MG63 (cell line): ENCODE measurements at regions not wholly inside any gene's neighbourhood (a gene's known extent, or its start where the extent isn't known, plus 50 kb on each side); places are given as distances from the start of the nearest gene placed in this dataset.
"Not testable (repeated sequence)": the region's sequence is repeated elsewhere in the genome, so short reads cannot be mapped to it uniquely, and the experiment has no call there.

Experiments used
- DNase-seq: peaks from one replicate; pipeline ENCODE4 v3.0.0-alpha.2; 2020
- H3K27me3 ChIP-seq: fragments of 250-450 bp; sonication (Bioruptor Pico); 2 replicates; pipeline ENCODE4 v1.5.1; 2020; ENCODE audit warnings: mild to moderate bottlenecking, moderate library complexity
- H3K36me3 ChIP-seq: fragments of 250-450 bp; sonication (Bioruptor Pico); 2 replicates; pipeline ENCODE4 v1.5.1; 2020; ENCODE audit warnings: mild to moderate bottlenecking, moderate library complexity
- H3K4me3 ChIP-seq: fragments of 250-450 bp; sonication (Bioruptor Pico); 2 replicates; pipeline ENCODE4 v1.5.1; 2020; ENCODE audit warnings: mild to moderate bottlenecking, moderate library complexity
- H3K9me3 ChIP-seq: fragments of 250-450 bp; sonication (Bioruptor Pico); 2 replicates; pipeline ENCODE4 v1.5.1; 2020; ENCODE audit warnings: mild to moderate bottlenecking, moderate library complexity

DNA sequence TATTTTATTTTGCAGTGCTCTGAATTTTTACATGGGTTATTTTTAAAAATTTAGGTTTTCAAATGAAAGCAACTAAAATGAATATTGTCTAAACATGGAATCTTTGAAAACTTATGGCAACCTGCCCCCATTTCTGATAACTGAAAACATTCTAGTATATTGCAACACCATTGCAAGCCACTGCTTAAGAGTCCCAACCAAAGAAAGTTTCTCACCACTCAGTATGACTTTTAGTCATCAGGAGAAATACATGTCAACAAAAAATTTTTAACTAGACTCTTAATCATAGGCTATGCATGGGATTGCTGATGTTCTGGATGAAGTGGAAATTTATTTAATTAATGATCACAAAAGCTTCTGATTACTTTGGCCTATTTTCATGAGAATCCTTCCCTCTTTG is 112.1 kb downstream of the TNFSF18 start:
- Histone ChIP-seq H3K27me3 (no peaks in the 10 kb centered on the region), H3K4me3 (no peak overlapping the region), H3K36me3 (no peaks in the 10 kb centered on the region), H3K9me3 (peaks cover 2% of the 10 kb centered on the region; the same call in 1 of the 2 replicates)
- no peak for DNase-seq

DNA sequence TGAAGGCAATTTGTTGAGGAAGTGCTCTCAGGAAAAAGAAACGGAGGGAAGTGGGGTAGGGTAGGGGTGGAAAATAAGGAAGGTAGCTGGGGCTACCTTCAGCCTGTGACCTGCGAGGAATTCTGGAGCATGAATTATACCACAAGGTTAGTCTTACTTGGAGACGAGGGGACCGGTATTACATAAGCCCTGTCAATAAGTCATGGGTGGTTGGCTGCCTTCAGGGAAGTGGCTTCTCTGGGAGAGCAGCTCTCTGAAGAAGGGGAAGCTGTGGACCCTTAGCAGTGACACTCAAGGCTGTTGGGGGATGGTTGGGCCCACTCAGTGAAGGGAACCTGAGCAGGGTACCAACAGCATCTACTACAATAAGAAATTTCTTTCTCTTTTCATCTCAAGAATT is 111.3 kb downstream of the TNFSF18 start:
- no peaks in the 10 kb centered on the region for H3K36me3 ChIP-seq
- no peaks in the 10 kb centered on the region for H3K27me3 ChIP-seq
- H3K4me3 ChIP-seq = no peak overlapping the region
- peaks cover 2% of the 10 kb centered on the region; the same call in 1 of the 2 replicates for H3K9me3 ChIP-seq
- no peak for DNase-seq

DNA sequence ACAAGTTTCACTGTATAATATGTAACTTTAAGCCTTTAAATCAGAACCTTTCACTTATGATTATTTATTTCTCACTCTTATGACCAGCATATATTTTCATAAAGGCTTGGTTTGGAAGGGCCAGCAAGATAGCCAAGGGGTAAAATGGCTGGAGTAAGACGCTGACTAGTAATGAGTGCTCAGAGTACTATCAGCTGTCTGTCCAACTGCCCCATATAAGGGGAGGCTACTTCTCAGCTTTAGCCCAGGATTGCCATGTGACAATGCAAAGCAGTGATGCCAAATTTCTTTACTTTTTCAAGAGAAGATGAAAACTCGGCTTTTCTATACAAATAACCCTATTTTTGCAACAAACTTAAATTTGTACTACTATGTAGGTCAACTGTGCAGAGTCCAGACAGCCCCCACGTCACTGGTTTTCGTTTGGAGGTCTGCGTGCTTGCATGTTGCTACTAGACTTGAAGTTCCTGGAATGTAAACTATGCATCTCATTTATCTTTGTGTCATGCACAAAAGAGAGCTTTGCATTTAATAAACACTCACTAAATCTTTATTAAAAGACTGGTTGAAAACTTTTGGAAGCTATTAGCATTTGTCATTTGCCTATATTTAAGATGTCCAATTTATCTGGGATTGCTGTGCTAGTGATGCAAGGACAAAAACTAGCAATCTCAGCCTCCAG is 110.4 kb downstream of the TNFSF18 start:
- no peak for DNase-seq
- H3K4me3 ChIP-seq = no peak overlapping the region

DNA sequence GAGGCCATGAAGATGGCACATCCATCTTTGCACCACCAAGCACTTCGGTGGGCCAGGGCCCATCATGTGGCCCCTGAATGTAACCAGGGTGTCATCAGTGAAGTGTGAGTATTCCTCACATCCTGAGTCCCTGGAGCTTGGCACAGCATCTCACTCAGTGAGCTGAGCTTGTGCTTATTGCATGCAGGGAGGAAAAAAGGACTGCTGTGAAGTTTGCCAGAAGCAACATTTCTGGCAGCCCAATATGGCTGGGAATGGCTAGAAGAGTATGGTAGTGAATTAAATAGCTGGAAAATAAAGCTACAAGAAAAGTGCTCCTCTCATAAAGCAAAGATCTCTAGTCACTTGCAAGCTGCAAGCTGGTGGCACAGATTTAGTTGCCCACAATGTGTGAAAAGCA is 109.3 kb downstream of the TNFSF18 start:
- Histone ChIP-seq H3K36me3 (no peaks in the 10 kb centered on the region), H3K4me3 (no peak overlapping the region), H3K9me3 (no peaks in the 10 kb centered on the region; the same call in 1 of the 2 replicates), H3K27me3 (no peaks in the 10 kb centered on the region)
- DNase-seq = no peak

More for the DNA sequence above, 110.4 kb downstream of the TNFSF18 start:
- Histone ChIP-seq H3K36me3 (no peaks in the 10 kb centered on the region), H3K9me3 (no peaks in the 10 kb centered on the region; the same call in 1 of the 2 replicates), H3K27me3 (no peaks in the 10 kb centered on the region)

DNA sequence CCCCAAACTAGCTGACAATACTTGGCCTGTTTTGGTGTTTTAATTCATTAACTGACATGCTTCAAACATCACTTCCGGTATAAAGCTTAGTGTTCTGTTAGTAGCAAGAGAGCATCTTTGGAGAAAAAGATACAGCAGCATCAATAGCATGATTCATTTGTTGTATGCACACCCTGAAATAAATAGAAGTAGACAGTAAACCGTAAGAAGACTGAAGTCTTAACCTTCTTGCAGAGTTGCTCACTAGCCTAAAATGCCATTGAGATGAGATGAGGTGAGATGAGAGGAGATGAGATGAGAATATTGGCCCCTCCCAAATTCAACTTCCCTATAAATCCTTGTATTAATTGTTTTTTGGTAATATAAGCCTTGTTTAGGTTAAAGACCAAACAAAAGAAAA is 108.8 kb downstream of the TNFSF18 start:
- Histone ChIP-seq H3K9me3 (no peaks in the 10 kb centered on the region; the same call in 1 of the 2 replicates), H3K4me3 (no peak overlapping the region), H3K27me3 (no peaks in the 10 kb centered on the region), H3K36me3 (no peaks in the 10 kb centered on the region)
- DNase-seq = no peak

DNA sequence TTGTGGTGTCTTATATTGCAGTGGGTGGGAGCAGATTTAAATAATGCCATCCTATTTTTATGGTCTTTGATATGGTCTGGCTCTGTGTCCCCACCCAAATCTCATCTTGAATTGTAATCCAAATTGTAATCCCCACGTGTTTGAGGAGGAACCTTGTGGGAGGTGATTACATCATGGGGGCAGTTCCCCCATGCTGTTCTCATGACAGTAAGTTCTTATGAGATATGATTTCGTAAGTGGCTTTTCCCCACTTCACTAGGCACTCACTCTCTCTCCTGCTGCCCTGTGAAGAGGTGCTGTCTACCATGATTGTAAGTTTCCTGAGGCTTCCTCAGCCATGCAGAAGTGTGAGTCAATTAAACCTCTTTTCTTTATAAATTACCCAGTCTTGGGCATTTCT is 107.6 kb downstream of the TNFSF18 start:
- not testable (repeated sequence) for DNase-seq

DNA sequence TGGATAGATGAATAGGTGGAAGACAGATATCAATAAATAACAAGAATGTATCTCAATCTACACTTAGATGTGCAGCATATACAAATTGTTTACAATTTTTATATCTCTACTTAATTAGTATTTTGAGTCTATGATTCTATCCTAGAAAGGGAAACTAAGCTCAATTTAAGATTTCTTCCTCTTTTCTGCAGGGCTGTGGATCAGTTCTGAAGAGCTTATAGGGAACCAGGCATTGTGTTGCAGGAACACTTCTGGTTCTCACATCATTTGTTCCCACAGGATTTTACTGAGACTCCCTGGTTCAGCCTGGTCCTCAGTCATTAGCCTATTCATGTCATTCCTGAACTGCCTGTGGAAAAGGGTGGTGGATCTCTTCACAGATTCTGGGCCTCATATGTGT is 105.8 kb downstream of the TNFSF18 start:
- Histone ChIP-seq H3K36me3 (no peaks in the 10 kb centered on the region), H3K9me3 (no peaks in the 10 kb centered on the region; the same call in 1 of the 2 replicates), H3K4me3 (no peak overlapping the region), H3K27me3 (no peaks in the 10 kb centered on the region)
- DNase-seq = no peak

More for the DNA sequence above, 107.6 kb downstream of the TNFSF18 start:
- not testable (repeated sequence) for H3K4me3 ChIP-seq, H3K36me3 ChIP-seq, H3K27me3 ChIP-seq, H3K9me3 ChIP-seq

DNA sequence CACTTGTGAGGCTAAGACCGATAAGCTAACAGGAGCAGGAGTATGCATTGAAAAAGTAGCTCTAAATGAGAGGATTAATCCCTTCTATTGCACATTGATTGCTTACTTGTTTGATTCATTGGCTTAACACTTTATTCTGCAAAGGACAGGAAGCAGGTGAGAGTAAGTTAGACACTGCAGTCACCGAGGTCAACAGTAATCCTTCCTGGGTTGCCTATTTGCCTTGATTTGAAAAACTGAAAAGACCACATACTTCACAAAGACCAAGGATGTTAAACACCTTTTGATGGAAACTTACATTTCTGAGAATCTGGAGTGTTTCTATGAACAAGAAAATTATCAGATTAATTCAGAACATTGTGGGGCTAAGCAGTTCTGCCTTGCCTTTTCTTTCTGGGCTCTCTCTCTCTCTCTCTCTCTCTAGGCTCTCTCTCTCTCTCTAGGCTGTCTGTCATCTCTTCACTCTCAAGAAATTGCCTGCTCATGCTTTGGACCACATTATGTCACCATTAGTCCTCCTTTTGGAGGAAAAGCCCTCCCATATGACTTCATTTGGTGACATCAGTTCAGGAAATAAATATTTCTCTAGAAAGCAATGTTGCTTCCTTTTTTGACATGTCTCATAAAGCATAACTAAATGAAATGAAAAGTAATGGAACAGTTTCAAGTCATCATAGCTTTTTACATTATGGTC is 103.8 kb downstream of the TNFSF18 start:
- no peaks in the 10 kb centered on the region for H3K36me3 ChIP-seq
- H3K27me3 ChIP-seq = no peaks in the 10 kb centered on the region
- H3K9me3 ChIP-seq = no peaks in the 10 kb centered on the region; the same call in 1 of the 2 replicates
- no peak for DNase-seq
- no peak overlapping the region for H3K4me3 ChIP-seq

DNA sequence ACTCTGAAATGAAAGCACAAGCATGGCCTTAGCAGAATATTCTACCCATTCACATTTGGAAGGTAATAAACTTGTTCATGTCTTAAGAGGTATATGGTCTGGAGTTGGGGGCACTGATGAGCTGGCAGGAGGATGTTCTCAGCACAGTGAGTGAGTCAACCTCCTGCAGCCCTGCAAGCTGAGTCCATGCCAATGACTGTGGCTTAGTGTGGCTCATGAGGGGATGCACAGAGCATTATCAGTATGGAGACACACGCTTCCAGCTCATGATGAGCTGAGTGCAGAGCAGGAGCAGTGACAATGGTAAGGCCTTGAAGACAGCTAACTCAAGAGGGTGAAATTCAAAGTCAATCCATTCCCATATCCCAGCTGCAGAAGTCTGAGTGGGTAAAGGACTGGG is 102.3 kb downstream of the TNFSF18 start:
- no peak overlapping the region for H3K4me3 ChIP-seq
- no peaks in the 10 kb centered on the region for H3K9me3 ChIP-seq
- no peaks in the 10 kb centered on the region for H3K27me3 ChIP-seq
- no peaks in the 10 kb centered on the region for H3K36me3 ChIP-seq
- DNase-seq = peak; percentile 92

DNA sequence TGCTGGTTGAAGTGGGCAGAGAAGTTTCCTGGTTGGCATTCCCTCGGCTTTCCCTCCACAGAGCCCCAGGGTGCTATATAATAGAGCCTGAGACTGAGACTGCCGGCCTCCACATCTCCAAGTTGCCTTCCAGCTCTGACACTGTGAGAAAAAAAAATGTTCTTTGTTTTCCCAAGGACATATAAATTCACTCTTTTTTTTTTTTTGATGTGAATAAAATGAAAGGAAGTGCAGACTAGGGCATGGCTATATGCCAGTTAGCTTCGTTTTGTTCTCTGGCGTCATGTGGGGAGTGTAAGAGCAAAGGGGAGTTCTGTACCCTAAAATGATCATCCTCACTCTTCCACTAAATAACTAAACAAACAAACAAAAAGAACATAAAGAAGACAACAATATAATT is 101.6 kb downstream of the TNFSF18 start:
- no peaks in the 10 kb centered on the region for H3K27me3 ChIP-seq
- H3K4me3 ChIP-seq = no peak overlapping the region
- H3K9me3 ChIP-seq = no peaks in the 10 kb centered on the region
- H3K36me3 ChIP-seq = no peaks in the 10 kb centered on the region
- DNase-seq = no peak

DNA sequence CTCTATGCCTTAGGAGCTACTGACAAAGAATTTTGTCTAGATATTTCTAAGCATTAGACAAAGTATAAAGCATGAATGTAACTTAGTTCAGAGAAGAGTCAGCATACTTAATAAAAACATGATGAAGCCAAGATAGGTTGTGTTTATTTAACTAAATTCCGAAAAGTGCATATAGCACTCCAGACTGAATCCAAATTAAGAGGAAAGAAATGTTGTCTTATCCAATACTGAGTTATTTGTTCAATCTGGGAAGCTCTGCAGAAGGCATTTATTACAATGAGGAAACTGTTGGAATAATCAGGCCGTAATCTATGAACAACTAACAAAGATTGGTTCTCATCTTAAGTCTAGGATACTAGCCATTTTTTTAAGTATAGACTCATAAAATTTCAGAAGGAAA is 100.2 kb downstream of the TNFSF18 start:
- H3K9me3 ChIP-seq = no peaks in the 10 kb centered on the region
- H3K4me3 ChIP-seq = no peak overlapping the region
- no peaks in the 10 kb centered on the region for H3K27me3 ChIP-seq
- DNase-seq = no peak
- H3K36me3 ChIP-seq = no peaks in the 10 kb centered on the region

DNA sequence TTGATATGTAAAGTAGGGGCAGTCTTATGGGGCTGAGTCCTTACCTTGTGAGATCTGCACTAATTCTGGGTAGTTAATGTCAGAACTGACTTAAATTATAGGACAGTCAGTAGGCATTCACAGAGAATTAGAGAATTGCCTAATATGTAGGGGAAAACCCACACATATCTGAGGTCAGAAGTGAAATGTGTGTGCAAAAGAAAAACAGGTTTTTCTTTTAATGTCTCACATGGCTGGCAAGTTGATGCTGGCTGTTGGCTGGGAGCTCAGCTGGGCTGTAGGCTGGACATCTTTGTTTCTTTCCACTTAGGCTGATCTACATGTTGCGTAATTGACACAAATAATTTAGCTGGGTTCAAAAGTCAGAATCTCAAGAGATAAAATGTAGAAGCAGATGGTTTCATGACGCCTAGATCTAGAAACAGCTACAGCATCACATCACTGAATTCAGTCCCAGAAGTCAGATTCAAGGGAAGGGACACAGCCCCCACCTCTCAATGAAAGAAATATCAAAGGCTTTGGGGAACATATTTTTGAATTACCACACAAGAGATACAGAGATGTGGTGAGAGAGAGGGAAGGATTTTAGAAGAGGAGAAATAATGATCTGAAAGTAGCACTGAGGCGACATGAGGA is 98.9 kb downstream of the TNFSF18 start:
- H3K4me3 ChIP-seq = no peak overlapping the region
- H3K36me3 ChIP-seq = no peaks in the 10 kb centered on the region
- H3K27me3 ChIP-seq = no peaks in the 10 kb centered on the region
- no peaks in the 10 kb centered on the region for H3K9me3 ChIP-seq
- DNase-seq = no peak

DNA sequence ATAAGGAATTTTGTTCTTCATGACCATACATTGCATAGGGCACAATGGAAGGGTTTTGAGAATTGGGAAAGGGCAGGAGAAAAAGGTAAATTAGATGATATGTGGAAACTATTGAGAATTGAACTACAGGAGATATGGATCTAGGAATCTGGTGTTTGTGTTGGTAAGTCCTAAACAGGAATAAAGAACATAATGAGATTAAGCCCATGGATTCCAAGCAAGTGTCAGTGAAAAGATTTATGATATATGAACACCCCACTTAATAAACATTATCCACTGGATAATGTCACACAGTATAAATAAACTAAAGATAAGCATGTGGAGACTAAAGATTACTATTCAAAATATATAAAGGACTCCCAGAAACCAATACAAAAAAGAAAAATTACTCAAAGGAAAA is 98.2 kb downstream of the TNFSF18 start:
- Histone ChIP-seq H3K27me3 (no peaks in the 10 kb centered on the region), H3K9me3 (no peaks in the 10 kb centered on the region), H3K4me3 (no peak overlapping the region), H3K36me3 (no peaks in the 10 kb centered on the region)
- no peak for DNase-seq

DNA sequence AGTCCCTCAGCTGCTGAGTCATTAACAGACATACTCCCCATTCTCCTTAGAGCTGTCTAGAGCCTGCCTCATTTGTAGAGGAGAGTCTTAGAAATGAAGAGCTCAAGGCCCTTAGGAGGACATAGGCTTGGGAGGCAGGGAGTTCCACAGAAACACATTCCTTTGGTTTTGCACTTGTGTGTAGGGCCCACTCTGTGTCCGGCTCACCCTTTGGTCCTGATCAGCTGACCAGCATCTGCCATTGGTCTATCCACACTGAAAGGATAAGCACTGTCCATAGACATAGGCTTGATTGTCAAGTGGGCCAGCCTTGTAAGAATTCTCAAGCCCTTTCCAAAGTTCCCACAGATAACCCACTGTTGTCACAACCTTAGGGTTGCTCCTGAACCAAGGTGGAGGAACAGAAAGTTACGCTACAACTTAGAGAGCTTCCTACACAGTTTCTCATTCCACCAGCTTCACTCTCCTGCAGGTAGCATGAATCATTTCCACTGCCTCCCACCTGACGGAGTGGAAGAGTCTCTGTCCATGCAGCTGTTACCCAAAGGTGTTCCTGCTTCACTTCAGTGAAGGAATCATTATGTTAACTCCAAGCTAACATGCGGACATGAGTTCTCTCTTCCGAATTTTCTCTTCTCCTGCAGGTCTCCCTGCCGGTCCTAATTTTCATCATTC is 96.1 kb downstream of the TNFSF18 start:
- no peak for DNase-seq
- Histone ChIP-seq H3K36me3 (no peaks in the 10 kb centered on the region), H3K4me3 (no peak overlapping the region), H3K9me3 (no peaks in the 10 kb centered on the region), H3K27me3 (no peaks in the 10 kb centered on the region)

DNA sequence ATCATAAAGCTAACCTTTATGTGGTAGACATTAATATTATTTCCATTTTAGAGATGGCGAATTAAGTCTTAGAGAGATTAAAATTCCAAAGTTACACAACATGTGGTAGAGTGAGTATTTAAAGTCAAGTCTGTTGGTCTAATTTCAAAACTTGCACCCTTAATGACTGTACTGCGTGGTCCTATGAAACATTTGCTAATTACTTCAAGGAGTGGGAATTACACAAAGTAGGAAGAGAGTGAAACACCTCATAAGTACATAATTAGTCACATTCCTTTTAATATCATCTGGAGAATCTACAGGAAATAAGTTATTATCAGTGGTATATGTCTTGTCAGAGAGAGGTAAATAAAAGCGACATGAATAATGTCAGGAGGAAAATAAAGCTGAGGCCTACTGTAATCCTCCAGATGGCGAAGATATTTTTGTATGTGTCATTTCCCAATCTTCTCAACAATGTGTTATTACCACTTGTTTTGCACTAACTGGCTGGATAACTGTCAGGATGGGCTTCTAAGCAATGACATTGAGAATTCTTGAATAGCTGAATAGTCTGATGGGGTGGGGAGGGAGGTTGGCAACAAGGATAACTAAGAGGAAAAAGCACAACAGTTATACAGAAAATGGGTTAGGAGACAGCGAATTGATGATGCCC is 95.5 kb downstream of the TNFSF18 start:
- no peak for DNase-seq
- Histone ChIP-seq H3K36me3 (no peaks in the 10 kb centered on the region), H3K4me3 (no peak overlapping the region), H3K27me3 (no peaks in the 10 kb centered on the region), H3K9me3 (no peaks in the 10 kb centered on the region)

DNA sequence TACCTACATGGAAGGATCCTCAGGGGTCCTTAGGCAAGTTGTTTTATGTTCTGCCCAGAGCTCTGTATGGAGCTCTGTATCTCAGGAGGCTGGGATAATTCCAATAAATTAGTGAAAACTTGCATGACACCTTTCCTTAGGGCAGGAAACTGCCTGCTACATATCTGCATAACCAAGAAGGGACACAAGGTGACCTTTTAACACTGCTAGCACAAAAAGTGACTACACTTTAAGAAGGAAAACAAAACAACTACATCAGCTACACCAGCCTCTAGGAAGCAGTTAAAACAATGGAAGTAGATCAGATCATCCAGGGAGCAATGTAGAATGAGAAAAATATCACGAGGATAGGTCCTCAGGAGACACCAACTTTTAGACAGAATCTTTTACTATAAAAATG is 93.9 kb downstream of the TNFSF18 start:
- Histone ChIP-seq H3K36me3 (no peaks in the 10 kb centered on the region), H3K9me3 (no peaks in the 10 kb centered on the region), H3K4me3 (no peak overlapping the region), H3K27me3 (no peaks in the 10 kb centered on the region)
- DNase-seq = no peak

DNA sequence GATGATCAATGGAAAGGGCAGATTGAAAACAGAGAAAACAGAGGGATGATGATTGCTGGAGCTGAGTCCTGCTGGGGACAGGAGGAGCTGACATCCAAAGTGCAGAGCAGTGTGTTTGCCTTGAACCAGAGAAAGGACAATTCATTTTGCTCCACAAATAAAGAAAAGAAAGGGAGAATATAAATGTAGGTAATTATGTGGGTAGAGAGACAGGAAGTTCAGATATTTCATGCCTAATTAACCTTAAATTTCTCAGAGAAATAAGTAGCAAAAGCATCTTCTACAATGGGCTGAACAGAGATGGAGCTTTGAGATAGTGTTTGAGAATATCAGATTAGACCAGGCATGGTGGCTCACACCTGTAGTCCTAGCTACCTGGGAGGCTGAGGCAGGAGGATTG is 93.2 kb downstream of the TNFSF18 start:
- no peaks in the 10 kb centered on the region for H3K36me3 ChIP-seq
- H3K9me3 ChIP-seq = peaks cover 2% of the 10 kb centered on the region; the same call in 1 of the 2 replicates
- no peak for DNase-seq
- no peaks in the 10 kb centered on the region for H3K27me3 ChIP-seq
- H3K4me3 ChIP-seq = no peak overlapping the region
